ENCODE measurements at regions not wholly inside any gene's neighbourhood (a gene's known extent, or its start where the extent isn't known, plus 50 kb on each side); places are given as distances from the start of the nearest gene placed in this dataset.
"Not testable (repeated sequence)": the region's sequence is repeated elsewhere in the genome, so short reads cannot be mapped to it uniquely, and the experiment has no call there.

GRCh38 chr1:198850196-198850595 lies 211.4 kb downstream of the PTPRC start (continued):
- TF ChIP-seq ZNF704 (tag by site-specific recombination; IDR thresholded peaks at IDR 0.05) = no peak
- no peak for TF ChIP-seq ZIC2 (tag by site-specific recombination; IDR thresholded peaks at IDR 0.05)
- TF ChIP-seq ZNF16 (tag by site-specific recombination; IDR thresholded peaks at IDR 0.05; ENCODE audit: low read depth) = no peak
- no peak for TF ChIP-seq ZNF549 (tag by site-specific recombination; IDR thresholded peaks at IDR 0.05)
- no peak for TF ChIP-seq ZNF660 (tag by site-specific recombination; IDR thresholded peaks at IDR 0.05)

- H3K27ac ChIP-seq (ENCODE audit: extremely low read depth, low read depth, low read length); CTCF ChIA-PET; H3K4me3 ChIP-seq (ENCODE audit: low read depth, low read length); H3K9me3 ChIP-seq (ENCODE audit: control insufficient read depth, insufficient read depth, low read depth, low read length); H3K36me3 ChIP-seq (ENCODE audit: control insufficient read depth in 2 of 2, insufficient read depth in 1 of 2, low read length in 2 of 2); POLR2A ChIA-PET: not testable (repeated sequence)
- peaks cover 13% of the 10 kb centered on the region for H3K4me1 ChIP-seq (ENCODE audit: control insufficient read depth, insufficient read depth, low read length)
These were observed 212.1 kb downstream of the PTPRC start for GRCh38 chr1:198850966-198851365.

GRCh38 chr1:198856601-198857000 lies 217.8 kb downstream of the PTPRC start:
- Histone ChIP-seq H3K4me1 (ENCODE audit: control insufficient read depth, insufficient read depth, low read length) (0 out of 2 replicates have a peak, but pooled peaks cover under 1% of the 10 kb centered on the region), H3K9me3 (ENCODE audit: control insufficient read depth, insufficient read depth, low read depth, low read length) (no peaks in the 10 kb centered on the region), H3K4me3 (ENCODE audit: low read depth, low read length) (no peak overlapping the region), H3K27ac (ENCODE audit: extremely low read depth, low read depth, low read length) (no peak overlapping the region), H3K36me3 (ENCODE audit: control insufficient read depth in 2 of 2, insufficient read depth in 1 of 2, low read length in 2 of 2) (peaks cover 3 to 9% of the 10 kb centered on the region in 2 experiments; a peak in 2 of 3 replicates)
- ChIA-PET CTCF (interaction anchor here (0.7 kb wide), 2 partner anchors 594 to 606 kb away, joined by 3 to 4 read pairs; no protein-coding TSS in a partner anchor), POLR2A (no interaction called here)
- TF ChIP-seq BCL11B (tag by site-specific recombination; IDR thresholded peaks at IDR 0.05; ENCODE audit: low read depth) (no peak), PRDM1 (tag by site-specific recombination; IDR thresholded peaks at IDR 0.05) (0 out of 2 replicates have a peak, but pooled peaks have one; percentile 11)

- ChIA-PET CTCF (no interaction called here), POLR2A (interaction anchor here (1.3 kb wide), 1 partner anchor 79 kb away, joined by 3 read pairs; no protein-coding TSS in a partner anchor)
- Histone ChIP-seq H3K4me1 (ENCODE audit: control insufficient read depth, insufficient read depth, low read length) (0 out of 2 replicates have a peak, but pooled peaks cover 3% of the 10 kb centered on the region), H3K4me3 (ENCODE audit: low read depth, low read length) (no peak overlapping the region), H3K36me3 (ENCODE audit: control insufficient read depth in 2 of 2, insufficient read depth in 1 of 2, low read length in 2 of 2) (peaks cover 3 to 9% of the 10 kb centered on the region in 2 experiments; a peak in 2 of 3 replicates), H3K9me3 (ENCODE audit: control insufficient read depth, insufficient read depth, low read depth, low read length) (no peaks in the 10 kb centered on the region), H3K27ac (ENCODE audit: extremely low read depth, low read depth, low read length) (no peak overlapping the region)
- TF ChIP-seq ZNF175 (tag by site-specific recombination; IDR thresholded peaks at IDR 0.05) (no peak), ZNF394 (tag by site-specific recombination; IDR thresholded peaks at IDR 0.05; ENCODE audit: borderline replicate concordance) (no peak), KLF8 (tag by site-specific recombination; IDR thresholded peaks at IDR 0.05) (no peak), ZBTB44 (tag by site-specific recombination; IDR thresholded peaks at IDR 0.05) (no peak), PRDM10 (tag by site-specific recombination; IDR thresholded peaks at IDR 0.05) (no peak), ZNF341 (tag by site-specific recombination; IDR thresholded peaks at IDR 0.05; ENCODE audit: low read depth) (no peak), EGR2 (tag by site-specific recombination; IDR thresholded peaks at IDR 0.05; ENCODE audit: low read depth) (no peak)
These were observed 219.2 kb downstream of the PTPRC start for GRCh38 chr1:198858033-198858432.

All from HEK293 (cell line).